Hepatocyte (in vitro differentiated cells): ENCODE measurements at regions not wholly inside any gene's neighbourhood (a gene's known extent, or its start where the extent isn't known, plus 50 kb on each side); places are given as distances from the start of the nearest gene placed in this dataset.

Source experiments
- CTCF ChIP-seq: fragments of 200-600 bp; sonication (generic); IDR thresholded peaks from 2 replicates; pipeline ENCODE4 v1.5.1; 2016; ENCODE audit warnings: antibody characterized with exemption, mild to moderate bottlenecking; ENCODE audit not compliant: poor library complexity
- EZH2 ChIP-seq: fragments of 200-600 bp; sonication (generic); IDR thresholded peaks from 2 replicates; pipeline ENCODE4 v1.6.1; 2016; ENCODE audit warnings: antibody characterized with exemption, mild to moderate bottlenecking, borderline replicate concordance

GRCh38 chr2:7407001-7407400 lies 489.8 kb downstream of the RNF144A start:
- TF ChIP-seq CTCF (no peak), EZH2 (no peak)
